Neural cell (in vitro differentiated cells): ENCODE measurements at regions not wholly inside any gene's neighbourhood (a gene's known extent, or its start where the extent isn't known, plus 50 kb on each side); places are given as distances from the start of the nearest gene placed in this dataset.

Experiments
- H2AFZ ChIP-seq: fragments of 200-600, 300-800 bp; sonication (generic), shearing (Covaris generic); 2 replicates; pipeline ENCODE4 v1.6.0; 2014; ENCODE audit warnings: low read depth, mild to moderate bottlenecking, antibody characterized with exemption, low read length, moderate library complexity
- H3F3A ChIP-seq: fragments of 200-600 bp; shearing (Covaris generic); 2 replicates; pipeline ENCODE4 v1.6.1; 2016; ENCODE audit warnings: mild to moderate bottlenecking, moderate library complexity, mixed read lengths, antibody characterized with exemption, low read length; ENCODE audit not compliant: insufficient read depth, poor library complexity, severe bottlenecking
- H3K27ac ChIP-seq: fragments of 200-600, 300-800 bp; sonication (generic), shearing (Covaris generic); 2 replicates; pipeline ENCODE4 v1.5.1; 2014; ENCODE audit warnings: mild to moderate bottlenecking, low read length, moderate library complexity
- H3K27me3 ChIP-seq: fragments of 300-800, 200-600 bp; sonication (generic), shearing (Covaris generic); 2 replicates; pipeline ENCODE4 v1.6.0; 2014; ENCODE audit warnings: mild to moderate bottlenecking, low read depth, low read length, moderate library complexity; ENCODE audit not compliant: insufficient read depth
- H3K36me3 ChIP-seq: fragments of 300-800, 200-600 bp; sonication (generic), shearing (Covaris generic); 2 replicates; pipeline ENCODE4 v1.5.1; 2014; ENCODE audit warnings: mild to moderate bottlenecking, antibody characterized with exemption, low read length, moderate library complexity; ENCODE audit not compliant: insufficient read depth
- H3K4me2 ChIP-seq: fragments of 300-800, 200-600 bp; sonication (generic), shearing (Covaris generic); 2 replicates; pipeline ENCODE4 v1.6.0; 2014; ENCODE audit warnings: mild to moderate bottlenecking, low read length
- H3K4me3 ChIP-seq: fragments of 300-800, 200-600 bp; sonication (generic), shearing (Covaris generic); 2 replicates; pipeline ENCODE4 v1.5.1; 2014; ENCODE audit warnings: mild to moderate bottlenecking, low read length, moderate library complexity
- H3K79me2 ChIP-seq: fragments of 200-600 bp; shearing (Covaris generic); replicated peaks from 2 replicates; pipeline ENCODE4 v1.6.0; 2014; ENCODE audit warnings: mild to moderate bottlenecking, low read length, moderate library complexity; ENCODE audit not compliant: insufficient read depth
- H3K9ac ChIP-seq: fragments of 300-800, 200-600 bp; sonication (generic), shearing (Covaris generic); 2 replicates; pipeline ENCODE4 v1.6.1; 2016; ENCODE audit warnings: mild to moderate bottlenecking, low read length, mixed read lengths
- H3K9me2 ChIP-seq: fragments of 200-600 bp; shearing (Covaris generic); 2 replicates; pipeline ENCODE4 v1.6.1; 2016; ENCODE audit warnings: mild to moderate bottlenecking, low read length, mixed read lengths; ENCODE audit not compliant: insufficient read depth
- H3K9me3 ChIP-seq: fragments of 200-600, 300-800 bp; sonication (generic), shearing (Covaris generic); 2 replicates; pipeline ENCODE4 v1.6.1; 2016; ENCODE audit warnings: mild to moderate bottlenecking, mixed run types, low read length, moderate library complexity, mixed read lengths
- H4K20me1 ChIP-seq: fragments of 200-600 bp; shearing (Covaris generic); 2 replicates; pipeline ENCODE4 v1.6.1; 2016; ENCODE audit warnings: mild to moderate bottlenecking, mixed run types; ENCODE audit not compliant: insufficient read depth
- EP300 ChIP-seq: fragments of 450-650 bp; conservative IDR thresholded peaks from 2 replicates; pipeline ENCODE4 v1.6.1; 2014; ENCODE audit warnings: antibody characterized with exemption, mild to moderate bottlenecking, moderate library complexity; ENCODE audit not compliant: poor library complexity, severe bottlenecking
- EZH2 ChIP-seq: fragments of 200-600, 300-800 bp; shearing (Covaris generic), sonication (generic); IDR thresholded peaks from 2 replicates; pipeline ENCODE4 v1.6.1; 2014; ENCODE audit warnings: antibody characterized with exemption, low read length, borderline replicate concordance, mild to moderate bottlenecking; ENCODE audit not compliant: insufficient read depth, poor library complexity, severe bottlenecking
- MXI1 ChIP-seq: fragments of 450-650 bp; conservative IDR thresholded peaks from 2 replicates; pipeline ENCODE4 v1.6.1; 2014; ENCODE audit warnings: antibody characterized with exemption, mild to moderate bottlenecking; ENCODE audit not compliant: poor library complexity, severe bottlenecking
- POLR2AphosphoS5 ChIP-seq: IDR thresholded peaks from 2 replicates; pipeline ENCODE4 v1.6.1; 2012
- RAD21 ChIP-seq: fragments of 450-650 bp; conservative IDR thresholded peaks from 2 replicates; pipeline ENCODE4 v1.6.1; 2014; ENCODE audit warnings: antibody characterized with exemption, mild to moderate bottlenecking, moderate library complexity
- REST ChIP-seq: IDR thresholded peaks from 2 replicates; pipeline ENCODE4 v1.6.1; 2012; ENCODE audit warnings: borderline replicate concordance
- SMC3 ChIP-seq: fragments of 450-650 bp; conservative IDR thresholded peaks from 2 replicates; pipeline ENCODE4 v1.6.1; 2014; ENCODE audit warnings: antibody characterized with exemption, mild to moderate bottlenecking, moderate library complexity; ENCODE audit not compliant: poor library complexity
- TAF1 ChIP-seq: IDR thresholded peaks from 2 replicates; pipeline ENCODE4 v1.6.1; 2012; ENCODE audit warnings: low read depth
- TF ChIP-seq, protein P1 (sequence below): fragments of 450-650 bp; IDR thresholded peaks from 2 replicates; pipeline ENCODE4 v1.5.1; 2014; ENCODE audit warnings: antibody characterized with exemption, mild to moderate bottlenecking, moderate library complexity; ENCODE audit not compliant: poor library complexity, severe bottlenecking

DNA sequence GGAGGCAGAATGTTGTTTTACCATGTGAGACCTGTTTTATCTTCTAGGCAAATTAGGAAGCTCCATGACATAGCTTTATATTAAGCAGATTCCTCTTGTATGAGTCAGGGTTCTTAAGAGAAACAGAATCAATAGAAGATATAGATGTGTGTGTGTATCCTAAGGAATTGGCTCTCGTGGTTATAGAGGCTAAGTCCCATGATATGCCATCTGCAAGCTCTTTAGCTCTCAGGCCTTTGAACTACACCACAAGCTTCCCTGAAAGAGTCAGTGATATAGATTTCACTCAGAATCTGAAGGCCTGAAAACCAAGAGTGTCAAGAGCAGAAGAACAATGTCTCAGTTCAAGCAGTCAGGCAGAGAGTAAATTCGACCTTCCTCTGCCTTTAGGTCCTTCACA, 365.8 kb upstream of the ZNF608 start:
- H3K27me3 ChIP-seq = no peaks in the 10 kb centered on the region
- no peak overlapping the region for H3K4me2 ChIP-seq
- H3K79me2 ChIP-seq = no peaks in the 10 kb centered on the region
- TF ChIP-seq REST (no peak), POLR2AphosphoS5 (no peak), SMC3 (no peak), MXI1 (no peak), TAF1 (no peak), EP300 (no peak), EZH2 (no peak), RAD21 (no peak)
- TF ChIP-seq, protein P1, sequence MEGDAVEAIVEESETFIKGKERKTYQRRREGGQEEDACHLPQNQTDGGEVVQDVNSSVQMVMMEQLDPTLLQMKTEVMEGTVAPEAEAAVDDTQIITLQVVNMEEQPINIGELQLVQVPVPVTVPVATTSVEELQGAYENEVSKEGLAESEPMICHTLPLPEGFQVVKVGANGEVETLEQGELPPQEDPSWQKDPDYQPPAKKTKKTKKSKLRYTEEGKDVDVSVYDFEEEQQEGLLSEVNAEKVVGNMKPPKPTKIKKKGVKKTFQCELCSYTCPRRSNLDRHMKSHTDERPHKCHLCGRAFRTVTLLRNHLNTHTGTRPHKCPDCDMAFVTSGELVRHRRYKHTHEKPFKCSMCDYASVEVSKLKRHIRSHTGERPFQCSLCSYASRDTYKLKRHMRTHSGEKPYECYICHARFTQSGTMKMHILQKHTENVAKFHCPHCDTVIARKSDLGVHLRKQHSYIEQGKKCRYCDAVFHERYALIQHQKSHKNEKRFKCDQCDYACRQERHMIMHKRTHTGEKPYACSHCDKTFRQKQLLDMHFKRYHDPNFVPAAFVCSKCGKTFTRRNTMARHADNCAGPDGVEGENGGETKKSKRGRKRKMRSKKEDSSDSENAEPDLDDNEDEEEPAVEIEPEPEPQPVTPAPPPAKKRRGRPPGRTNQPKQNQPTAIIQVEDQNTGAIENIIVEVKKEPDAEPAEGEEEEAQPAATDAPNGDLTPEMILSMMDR = no peak
- H3K4me3 ChIP-seq = no peak overlapping the region
- no peaks in the 10 kb centered on the region for H4K20me1 ChIP-seq
- H3K9me3 ChIP-seq = no peaks in the 10 kb centered on the region
- no peak overlapping the region for H3K27ac ChIP-seq
- H3K9ac ChIP-seq = no peak overlapping the region
- H3K36me3 ChIP-seq = no peaks in the 10 kb centered on the region
- no peaks in the 10 kb centered on the region for H3K9me2 ChIP-seq
- H3F3A ChIP-seq = no peaks in the 10 kb centered on the region
- H2AFZ ChIP-seq = no peak overlapping the region

DNA sequence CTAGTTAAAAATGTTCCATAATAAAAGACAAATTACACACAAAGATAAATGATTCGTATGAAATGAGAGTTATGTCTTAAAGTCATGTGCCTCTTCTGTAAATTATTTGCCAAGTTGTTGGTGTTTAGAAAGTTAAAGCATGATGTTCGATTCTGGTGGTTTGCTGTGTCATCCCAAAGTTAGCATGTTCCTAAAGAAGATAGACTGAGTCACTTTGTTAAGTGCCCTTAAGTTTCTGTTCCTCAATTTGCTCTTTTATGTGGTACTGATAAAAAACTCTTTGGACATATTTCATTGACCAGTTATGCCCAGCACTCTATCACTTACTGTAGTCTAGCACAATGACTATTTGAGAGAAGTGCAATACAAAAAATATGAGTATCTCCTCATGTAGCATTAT, 366.9 kb upstream of the ZNF608 start:
- H3K79me2 ChIP-seq = no peaks in the 10 kb centered on the region
- TF ChIP-seq EP300 = no peak
- no peak for TF ChIP-seq POLR2AphosphoS5

DNA sequence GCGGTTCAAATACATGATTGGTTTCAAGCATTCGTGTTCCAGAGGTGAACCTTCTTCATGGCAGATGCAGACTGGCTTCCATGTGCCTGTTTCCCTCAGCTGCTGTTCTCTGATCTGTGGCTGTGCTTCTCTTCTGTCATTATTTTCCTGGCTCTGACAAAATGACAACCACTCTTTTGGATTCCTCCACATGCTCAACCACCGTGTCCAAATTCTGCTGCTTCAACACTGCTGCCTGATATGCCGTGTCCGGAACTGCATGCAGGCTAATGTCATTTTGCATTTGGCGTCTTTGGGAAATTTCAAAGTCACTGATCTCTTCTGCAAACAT, 368.7 kb upstream of the ZNF608 start:
- H3K4me2 ChIP-seq = no peak overlapping the region
- no peaks in the 10 kb centered on the region for H3F3A ChIP-seq
- no peaks in the 10 kb centered on the region for H3K9me3 ChIP-seq
- no peak overlapping the region for H3K27ac ChIP-seq
- no peaks in the 10 kb centered on the region for H3K79me2 ChIP-seq
- no peaks in the 10 kb centered on the region for H3K9me2 ChIP-seq
- TF ChIP-seq EP300 = no peak
- TF ChIP-seq, protein P1 = no peak
- no peak for TF ChIP-seq POLR2AphosphoS5
- no peak for TF ChIP-seq REST
- TF ChIP-seq TAF1 = no peak
- no peak for TF ChIP-seq MXI1
- no peak for TF ChIP-seq SMC3
- TF ChIP-seq RAD21 = no peak
- no peak for TF ChIP-seq EZH2
- H3K36me3 ChIP-seq = no peaks in the 10 kb centered on the region
- H3K27me3 ChIP-seq = no peaks in the 10 kb centered on the region
- H2AFZ ChIP-seq = no peak overlapping the region
- no peaks in the 10 kb centered on the region for H4K20me1 ChIP-seq
- H3K9ac ChIP-seq = no peak overlapping the region
- no peak overlapping the region for H3K4me3 ChIP-seq

More for the DNA sequence above, 366.9 kb upstream of the ZNF608 start:
- no peak overlapping the region for H3K27ac ChIP-seq
- H3K4me3 ChIP-seq = no peak overlapping the region
- H3K9me3 ChIP-seq = no peaks in the 10 kb centered on the region
- no peaks in the 10 kb centered on the region for H3K27me3 ChIP-seq
- no peaks in the 10 kb centered on the region for H4K20me1 ChIP-seq
- H2AFZ ChIP-seq = no peak overlapping the region
- no peaks in the 10 kb centered on the region for H3K36me3 ChIP-seq
- no peak overlapping the region for H3K4me2 ChIP-seq
- H3K9me2 ChIP-seq = no peaks in the 10 kb centered on the region
- H3F3A ChIP-seq = no peaks in the 10 kb centered on the region
- H3K9ac ChIP-seq = no peak overlapping the region
